ENCODE measurements at regions not wholly inside any gene's neighbourhood (a gene's known extent, or its start where the extent isn't known, plus 50 kb on each side); places are given as distances from the start of the nearest gene placed in this dataset.
"Not testable (repeated sequence)": the region's sequence is repeated elsewhere in the genome, so short reads cannot be mapped to it uniquely, and the experiment has no call there.

- no peak for DNase-seq
These were observed 222.1 kb upstream of the FAM3C start for GRCh38 chr7:121618182-121618581.

- DNase-seq, result no peak
These were observed 214.1 kb upstream of the FAM3C start for GRCh38 chr7:121610243-121610642.

GRCh38 chr7:121609208-121609607 is 213.1 kb upstream of the FAM3C start:
- no peak for DNase-seq

DNA sequence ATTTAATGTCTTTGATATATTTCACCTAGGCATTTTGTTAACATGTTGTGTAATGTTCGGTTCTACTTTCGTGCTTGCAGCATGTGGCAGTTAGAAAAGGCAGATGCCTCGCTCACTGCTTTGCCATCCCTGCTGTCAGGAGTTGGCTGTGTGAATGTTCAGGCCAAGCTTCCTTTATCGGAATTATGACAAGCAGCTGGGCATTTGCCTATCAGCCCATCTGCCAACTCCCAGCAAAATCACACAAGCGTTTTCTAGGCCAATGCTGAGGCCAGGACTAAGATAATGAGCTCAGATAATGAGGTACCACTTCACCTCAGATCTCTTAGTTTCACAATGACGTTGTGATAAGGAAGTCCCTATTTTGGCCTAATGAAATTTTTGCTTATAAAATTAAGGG is 212.7 kb upstream of the FAM3C start:
- DNase-seq, result no peak

GRCh38 chr7:121608183-121608582 is 212.1 kb upstream of the FAM3C start:
- DNase-seq, result not testable (repeated sequence)

- no peak for DNase-seq
These were observed 209.2 kb upstream of the FAM3C start for GRCh38 chr7:121605317-121605680.

DNA sequence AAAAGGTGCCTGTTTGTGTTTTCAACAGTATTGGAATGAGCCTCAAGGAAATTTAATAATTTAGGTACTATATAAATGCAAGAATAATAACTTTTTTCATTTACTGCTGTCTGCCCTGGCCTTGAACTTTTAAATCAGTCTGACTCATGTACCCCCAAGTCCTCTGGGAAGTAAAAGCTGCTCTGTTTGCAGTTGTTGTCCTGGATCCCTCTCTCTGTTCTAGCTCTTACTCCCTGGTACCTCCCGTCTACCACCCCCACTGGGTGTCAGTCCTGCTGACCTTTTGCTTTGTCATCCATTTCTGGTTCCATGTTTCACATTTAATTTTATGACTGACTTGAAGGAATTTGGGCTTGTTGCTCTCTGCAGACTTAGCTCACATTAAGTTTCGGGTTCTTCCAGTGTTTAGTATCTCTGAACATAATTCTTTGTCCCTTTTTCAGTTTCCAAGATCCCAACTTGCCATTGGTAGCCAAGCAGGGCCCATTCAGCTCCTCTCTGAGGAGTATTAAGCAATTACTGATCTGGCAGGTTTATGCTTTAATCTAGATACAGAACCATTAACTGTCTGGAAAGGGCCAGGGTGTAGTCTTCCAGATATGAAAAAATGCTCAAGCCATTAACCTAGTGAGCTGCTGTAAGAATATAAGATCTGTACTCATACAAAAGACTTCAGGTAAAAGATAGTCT is 208.7 kb upstream of the FAM3C start:
- DNase-seq, result no peak

DNA sequence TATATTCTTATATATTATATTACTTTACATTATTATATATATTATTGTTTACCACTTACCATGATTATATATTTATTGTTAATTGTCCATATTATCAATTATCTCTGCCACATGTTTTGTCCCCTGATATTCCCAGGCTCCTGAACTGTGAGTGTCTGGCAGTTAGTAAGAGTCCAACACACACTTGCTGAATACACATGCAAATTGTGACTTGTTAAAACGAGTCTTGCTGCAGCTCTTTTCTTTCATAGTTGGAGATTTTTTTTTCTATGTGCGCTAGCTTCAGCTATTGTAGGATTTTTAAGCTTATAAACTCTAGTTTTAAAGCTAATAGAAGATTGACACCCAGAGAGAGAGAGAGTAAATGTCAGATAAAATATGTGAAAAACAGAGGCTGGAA is 207.8 kb upstream of the FAM3C start:
- no peak for DNase-seq

DNA sequence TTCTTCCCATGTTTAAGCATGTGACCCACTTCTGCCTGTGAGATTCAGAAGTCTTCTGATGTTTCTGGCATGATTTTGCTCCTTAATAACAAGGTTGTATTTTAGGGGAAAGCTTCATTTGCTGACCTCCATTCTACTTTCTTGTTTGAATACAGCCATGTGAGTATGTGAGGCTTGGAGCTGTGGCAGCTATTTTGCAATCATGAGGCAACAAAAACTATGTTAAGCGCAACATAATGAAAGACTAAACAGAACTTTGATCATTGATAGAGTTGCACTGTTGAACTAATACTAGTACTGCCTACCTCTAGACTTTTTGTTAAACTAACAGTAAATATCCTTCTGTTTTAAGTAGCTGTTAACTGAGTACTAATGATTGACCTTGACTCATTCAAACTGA is 203.8 kb upstream of the FAM3C start:
- no peak for DNase-seq

DNA sequence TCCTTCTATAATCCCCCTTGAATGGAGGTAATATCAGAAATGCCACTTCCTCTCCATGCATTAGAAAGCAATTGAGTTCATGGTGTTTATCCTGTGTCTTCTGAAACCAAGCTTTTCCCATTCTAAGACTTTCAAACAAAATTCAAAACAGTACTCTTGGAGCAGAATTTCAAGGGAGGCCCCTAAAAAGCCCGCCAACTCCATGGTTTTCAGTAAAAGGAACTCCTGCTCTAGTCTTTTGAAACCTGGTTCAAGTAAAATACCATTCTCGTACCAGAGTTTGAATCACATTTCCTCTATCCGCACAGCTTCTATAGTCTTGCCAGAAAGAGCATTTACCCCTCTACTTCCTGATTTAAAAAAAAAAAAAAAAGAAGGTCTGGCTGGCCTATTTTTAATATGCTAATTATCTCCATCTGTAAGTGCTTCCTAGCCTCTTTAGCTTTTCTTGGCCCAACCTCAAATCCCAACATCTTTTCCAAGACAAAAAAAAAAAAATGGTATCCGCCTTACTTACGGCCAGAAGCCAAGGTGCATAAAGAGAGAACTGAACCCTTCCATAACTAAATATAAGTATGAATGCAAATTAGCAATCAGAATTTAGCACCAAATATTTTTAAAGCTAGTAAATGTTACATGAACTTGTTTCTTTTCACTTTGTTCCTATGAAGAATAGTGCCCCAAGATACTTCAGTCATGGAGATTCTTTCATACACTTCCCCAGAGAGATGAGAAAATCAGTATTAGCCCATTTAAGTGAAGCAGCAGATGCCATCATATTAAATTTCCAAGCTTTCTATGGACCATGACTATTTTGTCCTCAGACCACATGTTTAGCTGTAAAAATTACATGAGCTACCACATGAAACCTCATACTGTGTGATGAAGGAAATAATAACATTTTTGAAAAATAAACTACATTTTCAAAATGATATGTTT is 199.9 kb upstream of the FAM3C start:
- no peak for DNase-seq

DNA sequence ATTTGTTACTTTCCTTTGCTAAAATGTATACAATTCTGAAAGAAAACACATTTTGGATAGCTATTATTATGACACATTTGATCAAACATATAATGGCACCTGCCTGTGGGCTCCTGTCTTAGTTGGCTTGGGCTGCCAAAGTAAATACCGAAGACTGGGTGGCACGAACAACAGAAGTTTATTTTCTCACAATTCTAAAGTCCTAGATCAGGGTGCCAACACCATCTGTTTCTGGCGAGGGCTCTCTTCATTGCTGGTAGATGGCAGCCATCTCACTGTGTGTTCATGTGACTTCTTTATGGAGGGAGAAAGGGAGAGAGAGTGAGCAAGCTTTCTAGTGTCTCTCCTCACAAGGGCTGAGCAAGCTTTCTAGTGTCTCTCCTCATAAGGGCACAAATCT is 195.8 kb upstream of the FAM3C start:
- no peak for DNase-seq

DNA sequence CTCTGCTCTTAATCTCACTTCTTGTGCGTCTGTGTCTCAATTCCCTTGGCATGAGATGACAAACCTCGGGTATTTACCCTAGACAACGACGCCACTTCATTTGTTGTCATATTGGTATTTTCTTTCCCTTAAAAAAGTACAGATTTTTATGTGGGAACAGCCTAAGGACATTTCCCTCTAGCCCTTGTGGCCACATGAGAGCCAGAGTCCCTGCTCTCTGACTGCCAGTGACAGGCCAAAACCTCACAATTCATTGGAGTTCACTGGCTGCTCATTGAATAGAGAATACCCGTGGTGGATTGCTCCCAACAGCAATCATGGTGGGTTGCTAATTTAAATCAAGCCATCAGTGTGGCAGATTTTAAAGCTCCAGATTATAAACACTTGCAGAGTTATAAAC is 191.3 kb upstream of the FAM3C start:
- no peak for DNase-seq

DNA sequence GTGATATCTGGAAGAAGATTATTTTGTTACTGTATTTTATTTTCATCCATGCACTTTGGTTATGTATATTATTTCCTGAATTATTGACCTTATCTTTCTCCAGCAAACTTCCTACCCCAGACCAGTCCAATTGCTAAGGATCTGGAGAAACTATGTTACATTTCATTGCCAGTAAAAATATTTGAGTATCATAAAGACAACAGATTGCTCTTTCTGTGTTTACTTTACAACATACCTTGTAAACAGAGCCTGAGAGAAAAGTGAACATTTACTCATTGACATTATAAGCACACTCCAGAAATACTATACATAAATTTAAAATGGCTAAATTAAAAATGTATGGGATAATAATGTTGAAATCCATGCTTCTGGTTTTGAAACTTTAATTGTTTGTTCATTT is 186.2 kb upstream of the FAM3C start:
- DNase-seq, result no peak

GRCh38 chr7:121579639-121580038 is 183.5 kb upstream of the FAM3C start:
- DNase-seq, result no peak

DNA sequence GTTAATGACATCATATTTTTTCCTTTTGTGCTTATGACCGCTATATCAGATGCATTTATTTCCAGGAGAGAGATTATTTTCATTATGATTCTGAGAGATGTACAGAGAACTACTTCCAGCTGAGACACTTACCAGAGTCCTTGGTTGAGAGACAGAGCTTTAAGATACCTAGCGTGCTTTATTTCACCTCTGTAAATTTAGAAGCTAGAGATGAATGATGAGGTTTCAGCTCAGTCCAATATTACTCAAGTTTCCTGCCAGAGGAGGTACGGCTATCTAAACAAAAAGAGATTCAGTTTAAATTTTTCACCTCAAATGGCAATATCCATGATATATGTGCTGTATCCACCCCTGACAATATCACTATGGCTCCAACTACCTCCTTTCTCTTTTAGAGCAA is 182.6 kb upstream of the FAM3C start:
- no peak for DNase-seq

DNA sequence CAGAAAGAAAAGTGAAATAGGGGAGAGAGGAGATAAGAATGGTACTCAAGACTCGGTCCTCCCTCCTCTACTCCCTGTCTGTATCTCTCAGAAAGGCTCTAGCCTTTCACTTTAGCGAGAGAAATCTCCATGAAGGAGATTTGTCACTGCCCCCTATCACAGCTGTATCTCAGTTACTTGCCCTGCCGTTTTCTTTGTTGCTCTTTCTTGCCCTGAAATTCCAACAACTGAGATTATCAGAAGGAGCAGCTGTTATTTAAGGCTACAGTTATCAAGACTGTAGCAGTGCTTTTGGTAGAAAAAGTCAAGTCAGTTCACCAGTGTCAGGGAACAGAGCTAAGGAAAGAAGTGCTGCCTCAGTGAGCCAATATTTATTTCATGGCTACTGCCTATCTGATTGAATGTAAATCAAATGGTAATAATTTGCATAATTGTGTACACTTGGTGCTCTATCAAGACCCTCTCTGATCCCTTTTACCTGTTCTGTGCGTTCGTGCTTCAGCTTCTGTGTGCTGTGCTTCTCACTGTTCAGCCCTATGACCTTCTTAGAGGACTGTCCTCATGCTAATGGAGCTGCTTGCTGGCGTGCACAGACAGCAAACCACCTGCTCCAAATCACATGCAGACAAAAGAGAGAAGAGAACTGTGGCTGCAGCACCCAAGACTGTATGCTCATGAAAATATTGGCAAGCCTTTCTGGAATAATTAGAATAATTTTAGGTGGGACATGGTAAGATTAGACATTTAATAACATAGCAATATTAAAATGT is 180.2 kb upstream of the FAM3C start:
- no peak for DNase-seq

DNA sequence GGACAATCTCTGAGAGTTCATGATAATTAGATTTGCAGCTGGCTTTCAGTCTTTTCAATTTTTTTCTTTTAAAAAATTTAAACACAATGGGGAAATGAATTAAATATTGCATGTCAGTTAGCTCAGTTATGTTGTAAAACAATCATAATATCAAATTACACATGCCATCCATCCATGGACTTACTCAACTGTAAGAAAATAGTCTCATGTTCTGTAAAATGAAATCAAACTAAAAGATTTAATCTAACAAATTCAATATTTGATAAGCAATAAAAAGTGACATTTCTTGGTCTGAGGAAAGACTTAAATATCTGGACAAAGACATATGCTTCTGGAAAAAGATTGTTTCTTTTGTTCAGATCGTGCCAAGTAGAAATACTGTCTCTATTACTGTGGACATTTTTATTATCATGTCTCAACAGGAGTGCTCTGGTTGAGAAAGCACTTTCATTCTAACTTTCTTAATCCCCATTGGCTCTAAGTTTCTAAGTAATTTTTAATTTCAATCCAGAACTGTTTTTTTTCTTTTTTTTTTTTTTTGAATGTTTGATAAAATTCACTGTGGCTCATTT is 179.2 kb upstream of the FAM3C start:
- DNase-seq, result no peak

GRCh38 chr7:121574109-121574508 is 178.0 kb upstream of the FAM3C start:
- no peak for DNase-seq

GRCh38 chr7:121572615-121573014 is 176.5 kb upstream of the FAM3C start:
- DNase-seq, result no peak

DNA sequence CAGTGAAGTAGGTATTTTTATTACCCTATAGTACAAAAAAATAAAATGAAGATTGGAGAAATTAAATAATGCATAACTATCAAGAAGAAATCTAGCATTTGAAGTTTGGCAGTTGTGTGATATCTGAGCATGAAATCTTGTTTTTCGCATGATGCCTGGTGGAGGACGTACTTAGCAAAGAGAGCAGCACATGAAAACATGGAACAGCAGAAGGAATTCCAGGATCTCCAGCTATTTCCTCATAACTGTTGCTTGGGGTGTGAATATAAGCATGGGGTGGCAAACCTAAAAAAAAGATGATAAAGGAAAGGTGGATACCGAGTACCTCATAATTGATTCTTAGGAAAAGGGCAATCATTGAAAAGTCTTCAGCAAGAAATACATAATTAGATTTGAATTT is 174.3 kb upstream of the FAM3C start:
- no peak for DNase-seq

DNA sequence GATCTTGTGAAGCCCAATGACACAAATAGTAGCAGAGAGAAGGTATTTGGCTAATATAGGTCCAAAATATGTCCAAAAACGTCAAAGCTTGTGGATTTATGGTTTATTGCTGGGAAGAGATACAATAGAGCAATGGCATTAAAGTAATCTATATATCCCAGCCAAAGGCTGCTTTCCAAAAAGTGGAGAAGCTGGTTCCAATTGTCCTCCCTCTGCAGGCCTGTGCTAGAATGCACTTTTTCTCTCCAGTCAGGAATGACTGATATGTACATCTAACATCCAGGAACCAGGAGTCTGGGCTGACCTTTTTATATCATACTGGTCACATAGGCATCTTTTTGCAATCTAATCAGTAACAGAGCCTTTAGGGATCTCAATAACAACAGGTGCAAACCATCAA is 167.1 kb upstream of the FAM3C start:
- peak in 1 of 2 experiments; percentile 30 for DNase-seq

DNA sequence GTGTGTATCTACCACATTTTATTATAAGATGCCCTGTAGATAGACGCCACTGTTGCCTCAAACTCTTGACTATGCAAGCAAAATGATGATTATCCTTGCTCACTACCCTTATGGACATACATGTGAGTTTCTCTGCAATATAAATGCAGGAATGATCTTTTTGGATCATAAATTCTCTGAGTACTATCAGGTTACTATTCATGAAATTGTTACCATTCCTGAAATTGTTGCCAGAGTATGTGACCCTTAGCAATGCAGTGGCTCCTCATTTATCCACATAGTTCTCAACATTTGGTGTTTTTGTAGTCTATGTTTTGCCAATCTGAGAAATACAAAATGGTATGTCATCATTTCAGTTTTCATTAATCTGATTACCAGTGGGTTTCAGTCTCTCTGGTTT is 166.2 kb upstream of the FAM3C start:
- DNase-seq, result peak in 1 of 2 experiments; percentile 62

GRCh38 chr7:121561717-121562116 is 165.6 kb upstream of the FAM3C start:
- no peak for DNase-seq
